GM23338 (cell line): ENCODE measurements at regions not wholly inside any gene's neighbourhood (a gene's known extent, or its start where the extent isn't known, plus 50 kb on each side); places are given as distances from the start of the nearest gene placed in this dataset.

Source experiments
- ATAC-seq: fragments of 200-7000 bp; cut with Tn5 transposase; 3 replicates; pipeline ENCODE4 v1.9.1; 2020
- DNase-seq: peaks from one replicate; pipeline ENCODE4 v3.0.0-alpha.2; 2015; ENCODE audit warnings: low spot score
- H2AFZ ChIP-seq: fragments of 200-600 bp; sonication (generic); 2 replicates; pipeline ENCODE4 v1.8.0; 2016; ENCODE audit warnings: antibody characterized with exemption, mild to moderate bottlenecking, moderate library complexity
- H3F3A ChIP-seq: fragments of 200-600 bp; sonication (generic); replicated peaks from 2 replicates; pipeline ENCODE4 v1.8.0; 2017; ENCODE audit warnings: antibody characterized with exemption, mixed run types, low read depth
- H3K27ac ChIP-seq: fragments of 200-600 bp; sonication (generic); 2 replicates; pipeline ENCODE4 v1.6.1; 2016; ENCODE audit warnings: low read depth
- H3K27me3 ChIP-seq: fragments of 200-600 bp; sonication (generic); 2 replicates; pipeline ENCODE4 v1.8.0; 2016; ENCODE audit warnings: mild to moderate bottlenecking, mixed run types, moderate library complexity; ENCODE audit not compliant: insufficient read depth
- H3K36me3 ChIP-seq: fragments of 200-600 bp; sonication (generic); 2 replicates; pipeline ENCODE4 v1.8.0; 2016; ENCODE audit warnings: mild to moderate bottlenecking; ENCODE audit not compliant: insufficient read depth
- H3K4me1 ChIP-seq: fragments of 200-600 bp; sonication (generic); 2 replicates; pipeline ENCODE4 v1.8.0; 2016; ENCODE audit warnings: mild to moderate bottlenecking, moderate library complexity; ENCODE audit not compliant: insufficient read depth
- H3K4me2 ChIP-seq: fragments of 200-600 bp; sonication (generic); 2 replicates; pipeline ENCODE4 v1.7.1; 2017; ENCODE audit warnings: mixed run types
- H3K4me3 ChIP-seq: fragments of 200-600 bp; sonication (generic); 2 replicates; pipeline ENCODE4 v1.6.1; 2016; ENCODE audit warnings: mixed run types
- H3K79me2 ChIP-seq: fragments of 200-600 bp; sonication (generic); replicated peaks from 2 replicates; pipeline ENCODE4 v1.8.0; 2017; ENCODE audit warnings: mild to moderate bottlenecking; ENCODE audit not compliant: insufficient read depth
- H3K9me2 ChIP-seq: fragments of 200-600 bp; sonication (generic); 2 replicates; pipeline ENCODE4 v1.8.0; 2017; ENCODE audit not compliant: insufficient read depth
- H4K20me1 ChIP-seq: fragments of 200-600 bp; sonication (generic); replicated peaks from 2 replicates; pipeline ENCODE4 v1.8.0; 2017; ENCODE audit warnings: mild to moderate bottlenecking; ENCODE audit not compliant: insufficient read depth
- H3K27ac Mint-ChIP-seq: 2 replicates; pipeline ENCODE4 v1.8.0; 2020; ENCODE audit warnings: inconsistent platforms, mild to moderate bottlenecking, moderate library complexity, mixed read lengths
- H3K27me3 Mint-ChIP-seq: 3 replicates; pipeline ENCODE4 v1.8.0; 2022; ENCODE audit warnings: low read depth, mild to moderate bottlenecking, moderate library complexity, mixed read lengths, inconsistent platforms; ENCODE audit not compliant: insufficient read depth, poor library complexity
- H3K36me3 Mint-ChIP-seq: 3 replicates; pipeline ENCODE4 v1.8.0; 2021; ENCODE audit warnings: low read depth, mild to moderate bottlenecking, inconsistent platforms, moderate library complexity, mixed read lengths
- H3K4me1 Mint-ChIP-seq: 3 replicates; pipeline ENCODE4 v1.8.0; 2020; ENCODE audit warnings: mild to moderate bottlenecking, inconsistent platforms, mixed read lengths
- H3K4me3 Mint-ChIP-seq: 3 replicates; pipeline ENCODE4 v1.8.0; 2021; ENCODE audit warnings: moderate library complexity, mild to moderate bottlenecking, inconsistent platforms, mixed read lengths
- H3K9me3 Mint-ChIP-seq: 3 replicates; pipeline ENCODE4 v1.8.0; 2020; ENCODE audit warnings: moderate library complexity, mild to moderate bottlenecking, inconsistent platforms, mixed read lengths
- CREB1 ChIP-seq: fragments of 250-450 bp; sonication (Bioruptor Pico); IDR thresholded peaks from 2 replicates; pipeline ENCODE4 v1.5.0; 2020; ENCODE audit warnings: low read depth, mild to moderate bottlenecking, moderate library complexity
- CTCF ChIP-seq, 2 experiments: fragments of 200-600 bp in 1 of 2; sonication (generic) in 1 of 2; conservative IDR thresholded peaks; 2 replicates each; pipeline versions ENCODE4 v1.5.1 to v1.6.1; 2016 to 2017; ENCODE audit warnings: antibody characterized with exemption in 2 of 2, low read depth in 2 of 2, mild to moderate bottlenecking in 2 of 2, moderate library complexity in 1 of 2
- ETS1 ChIP-seq: IDR thresholded peaks from 2 replicates; pipeline ENCODE4 v1.6.1; 2016; ENCODE audit warnings: antibody characterized with exemption
- EZH2 ChIP-seq: fragments of 200-600 bp; sonication (generic); IDR thresholded peaks from one replicate; pipeline ENCODE4 v1.8.0; 2017; ENCODE audit warnings: antibody characterized with exemption, mild to moderate bottlenecking, low read depth; ENCODE audit not compliant: unreplicated experiment
- EZH2phosphoT487 ChIP-seq: fragments of 200-600 bp; sonication (generic); IDR thresholded peaks from one replicate; pipeline ENCODE4 v1.8.1; 2018; ENCODE audit warnings: antibody characterized with exemption; ENCODE audit not compliant: unreplicated experiment
- JUNB ChIP-seq: IDR thresholded peaks from one replicate; pipeline ENCODE4 v1.6.1; 2016; ENCODE audit warnings: antibody characterized with exemption; ENCODE audit not compliant: unreplicated experiment
- POLR2AphosphoS5 ChIP-seq: IDR thresholded peaks from 2 replicates; pipeline ENCODE4 v1.6.1; 2016; ENCODE audit warnings: antibody characterized with exemption, low read depth
- STAT1 ChIP-seq: IDR thresholded peaks from one replicate; pipeline ENCODE4 v1.6.1; 2016; ENCODE audit warnings: antibody characterized with exemption; ENCODE audit not compliant: unreplicated experiment
- ZNF114 ChIP-seq: fragments of 250-450 bp; sonication (Bioruptor Pico); IDR thresholded peaks from 2 replicates; pipeline ENCODE4 v1.5.0; 2020; ENCODE audit warnings: mild to moderate bottlenecking, moderate library complexity
- ZNF462 ChIP-seq: fragments of 250-450 bp; sonication (Bioruptor Pico); IDR thresholded peaks from 2 replicates; pipeline ENCODE4 v1.5.0; 2020; ENCODE audit warnings: mild to moderate bottlenecking, moderate library complexity

- TF ChIP-seq CREB1 (CRISPR knock-in tag) = no peak
- TF ChIP-seq ETS1 = no peak
- TF ChIP-seq ZNF462 = no peak
- no peak for TF ChIP-seq EZH2
- no peak for TF ChIP-seq EZH2phosphoT487
- no peak for TF ChIP-seq STAT1
- no peak for TF ChIP-seq POLR2AphosphoS5
- no peak for TF ChIP-seq CTCF (conservative IDR thresholded peaks at IDR 0.05; ENCODE audit: low read depth in 2 of 2)
- TF ChIP-seq JUNB = no peak
- TF ChIP-seq ZNF114 (CRISPR knock-in tag) = no peak
- Mint-ChIP-seq H3K4me1 (peaks cover 5% of the 10 kb centered on the region; the same call in 2 of the 3 replicates), H3K27me3 (peaks cover 2% of the 10 kb centered on the region), H3K27ac (no peak overlapping the region), H3K4me3 (no peak overlapping the region), H3K9me3 (peaks cover 11% of the 10 kb centered on the region), H3K36me3 (no peaks in the 10 kb centered on the region; the same call in 2 of the 3 replicates)
- Histone ChIP-seq H3K4me1 (no peaks in the 10 kb centered on the region), H3K36me3 (no peaks in the 10 kb centered on the region), H3F3A (no peaks in the 10 kb centered on the region), H2AFZ (no peak overlapping the region), H3K4me3 (no peak overlapping the region), H3K79me2 (no peaks in the 10 kb centered on the region), H3K4me2 (no peak overlapping the region), H3K27ac (no peak overlapping the region), H4K20me1 (no peaks in the 10 kb centered on the region), H3K9me2 (no peaks in the 10 kb centered on the region), H3K27me3 (no peaks in the 10 kb centered on the region)
- DNase-seq = no peak
- no peak for ATAC-seq
Measured at GRCh38 chr4:1589098-1589497, 95.0 kb downstream of the FAM53A start.
